Tibial artery (tissue), 4 donors: ENCODE measurements at regions not wholly inside any gene's neighbourhood (a gene's known extent, or its start where the extent isn't known, plus 50 kb on each side); places are given as distances from the start of the nearest gene placed in this dataset.

Experiments used
- DNase-seq, 2 donors: peaks; one replicate each; pipeline ENCODE4 v3.0.0-alpha.2; 2019
- H3K27ac ChIP-seq, 2 donors: fragments of 200-600 bp; sonication (generic) in 1 of 2; 1 replicate in 1 of 2; 2 replicates in 1 of 2; pipeline ENCODE4 v1.5.1; 2018 to 2019; ENCODE audit warnings: mild to moderate bottlenecking in 1 of 2
- H3K27me3 ChIP-seq, 2 donors: fragments of 200-600 bp; sonication (generic) in 1 of 2; one replicate each; pipeline versions ENCODE4 v1.5.1 to v1.6.0; 2016 to 2019
- H3K36me3 ChIP-seq, 3 donors: fragments of 200-600 bp; sonication (generic) in 2 of 3; one replicate each; pipeline ENCODE4 v1.5.1; 2016 to 2019; ENCODE audit warnings: mild to moderate bottlenecking in 2 of 3
- H3K4me1 ChIP-seq, 4 donors: fragments of 200-600 bp; sonication (generic) in 2 of 4; 1 replicate in 3 of 4; 2 replicates in 1 of 4; pipeline ENCODE4 v1.5.1; 2016 to 2019
- H3K4me3 ChIP-seq, 2 donors: fragments of 200-600 bp; sonication (generic) in 1 of 2; 1 replicate in 1 of 2; 2 replicates in 1 of 2; pipeline ENCODE4 v1.5.1; 2018 to 2019; ENCODE audit warnings: mild to moderate bottlenecking in 2 of 2
- H3K9me3 ChIP-seq, 3 donors: fragments of 200-600 bp; sonication (generic) in 1 of 3; one replicate each; pipeline ENCODE4 v1.5.1; 2016 to 2019
- intact Hi-C: fragments of 100-400 bp; cut with DNase I; formaldehyde crosslinking; loops from one replicate; pipeline ENCODE4 v1.15.0; 2023; ENCODE audit warnings: low total_unique reads
- TF ChIP-seq, protein P1 (sequence below), 2 experiments: fragments of 200-600 bp in 1 of 2; fragments of 450-650 bp in 1 of 2; IDR thresholded peaks; one replicate each; pipeline ENCODE4 v1.5.1; 2017 to 2019; ENCODE audit warnings: antibody characterized with exemption in 2 of 2, mild to moderate bottlenecking in 1 of 2, moderate library complexity in 1 of 2

DNA sequence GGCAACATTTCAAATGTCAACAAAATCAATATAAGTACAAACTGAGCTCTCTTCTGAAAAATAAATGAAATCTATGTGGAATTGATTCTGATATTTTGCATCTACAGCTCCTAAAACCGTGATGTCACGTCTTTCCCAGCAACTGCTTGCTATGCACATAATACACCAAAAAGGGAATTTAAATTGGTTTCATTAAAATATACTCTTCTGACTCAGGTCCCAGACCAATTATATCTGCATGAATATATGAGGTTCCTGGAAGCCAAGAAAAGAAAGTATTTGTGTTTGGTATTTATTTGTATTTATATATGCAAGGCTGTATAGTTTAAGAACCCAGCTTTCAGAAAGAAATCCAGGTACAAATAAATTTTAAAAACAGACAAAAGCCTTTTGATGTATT lies 1282.5 kb downstream of the SUCLG1 start:
- intact Hi-C loops, result no loop called here
- H3K9me3 ChIP-seq, result no peaks in the 10 kb centered on the region
- H3K4me1 ChIP-seq, result peaks cover 0 to 10% (median 0%) of the 10 kb centered on the region in 4 donors
- TF ChIP-seq, protein P1, sequence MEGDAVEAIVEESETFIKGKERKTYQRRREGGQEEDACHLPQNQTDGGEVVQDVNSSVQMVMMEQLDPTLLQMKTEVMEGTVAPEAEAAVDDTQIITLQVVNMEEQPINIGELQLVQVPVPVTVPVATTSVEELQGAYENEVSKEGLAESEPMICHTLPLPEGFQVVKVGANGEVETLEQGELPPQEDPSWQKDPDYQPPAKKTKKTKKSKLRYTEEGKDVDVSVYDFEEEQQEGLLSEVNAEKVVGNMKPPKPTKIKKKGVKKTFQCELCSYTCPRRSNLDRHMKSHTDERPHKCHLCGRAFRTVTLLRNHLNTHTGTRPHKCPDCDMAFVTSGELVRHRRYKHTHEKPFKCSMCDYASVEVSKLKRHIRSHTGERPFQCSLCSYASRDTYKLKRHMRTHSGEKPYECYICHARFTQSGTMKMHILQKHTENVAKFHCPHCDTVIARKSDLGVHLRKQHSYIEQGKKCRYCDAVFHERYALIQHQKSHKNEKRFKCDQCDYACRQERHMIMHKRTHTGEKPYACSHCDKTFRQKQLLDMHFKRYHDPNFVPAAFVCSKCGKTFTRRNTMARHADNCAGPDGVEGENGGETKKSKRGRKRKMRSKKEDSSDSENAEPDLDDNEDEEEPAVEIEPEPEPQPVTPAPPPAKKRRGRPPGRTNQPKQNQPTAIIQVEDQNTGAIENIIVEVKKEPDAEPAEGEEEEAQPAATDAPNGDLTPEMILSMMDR (IDR thresholded peaks at IDR 0.05), result no peak
- H3K27me3 ChIP-seq, result no peaks in the 10 kb centered on the region
- H3K27ac ChIP-seq, result no peak overlapping the region
- H3K36me3 ChIP-seq, result no peaks in the 10 kb centered on the region
- DNase-seq, result no peak
- H3K4me3 ChIP-seq, result no peak overlapping the region

DNA sequence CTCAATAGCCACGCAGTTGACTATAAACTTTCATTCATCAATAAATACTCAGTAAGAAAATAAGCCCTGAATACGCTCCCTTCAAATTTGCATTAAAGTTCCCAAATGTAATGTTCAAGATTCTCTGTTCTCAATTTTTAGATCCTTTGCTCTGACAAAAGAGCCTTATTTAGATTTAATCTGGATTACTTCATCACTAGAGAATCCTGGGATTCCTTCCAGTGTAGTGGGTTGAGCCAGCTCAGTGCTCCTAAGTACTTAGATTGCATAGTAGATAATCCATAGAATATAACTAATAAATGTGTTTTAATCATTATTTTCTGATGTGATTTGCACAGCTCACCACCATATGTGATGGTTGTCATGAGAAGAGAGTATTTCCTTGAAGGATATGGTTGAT lies 1286.2 kb downstream of the SUCLG1 start:
- intact Hi-C loops, result no loop called here
- no peaks in the 10 kb centered on the region for H3K27me3 ChIP-seq
- no peak for DNase-seq
- H3K27ac ChIP-seq, result no peak overlapping the region
- H3K4me3 ChIP-seq, result no peak overlapping the region
- peaks cover 0 to 10% (median 0%) of the 10 kb centered on the region in 4 donors for H3K4me1 ChIP-seq
- H3K9me3 ChIP-seq, result no peaks in the 10 kb centered on the region
- no peaks in the 10 kb centered on the region for H3K36me3 ChIP-seq
- TF ChIP-seq, protein P1 (IDR thresholded peaks at IDR 0.05), result no peak

DNA sequence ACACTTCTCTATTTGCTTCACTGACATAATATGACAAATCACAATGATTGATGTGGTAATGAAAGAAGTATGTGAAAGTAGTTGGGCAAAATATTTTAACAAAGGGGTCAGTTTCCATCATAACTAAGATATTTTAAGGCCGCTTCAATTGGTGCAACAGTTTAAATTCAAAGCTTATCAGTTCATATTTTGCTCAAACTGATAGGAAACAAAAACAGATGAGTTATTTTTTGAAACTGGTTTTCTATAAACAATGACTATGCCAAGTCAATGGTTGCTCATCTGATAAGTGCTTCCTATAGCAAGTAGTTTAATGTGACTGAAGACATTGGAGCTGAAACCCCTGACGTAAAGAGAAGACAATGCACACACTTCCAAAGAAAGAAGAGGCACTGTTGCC lies 1290.7 kb downstream of the SUCLG1 start:
- intact Hi-C loops, result no loop called here
- DNase-seq, result no peak
- Histone ChIP-seq H3K27me3 (no peaks in the 10 kb centered on the region), H3K27ac (no peak overlapping the region), H3K4me1 (peaks cover 0 to 10% (median 0%) of the 10 kb centered on the region in 4 donors), H3K4me3 (no peak overlapping the region), H3K36me3 (no peaks in the 10 kb centered on the region), H3K9me3 (no peaks in the 10 kb centered on the region)
- TF ChIP-seq, protein P1 (IDR thresholded peaks at IDR 0.05), result no peak

DNA sequence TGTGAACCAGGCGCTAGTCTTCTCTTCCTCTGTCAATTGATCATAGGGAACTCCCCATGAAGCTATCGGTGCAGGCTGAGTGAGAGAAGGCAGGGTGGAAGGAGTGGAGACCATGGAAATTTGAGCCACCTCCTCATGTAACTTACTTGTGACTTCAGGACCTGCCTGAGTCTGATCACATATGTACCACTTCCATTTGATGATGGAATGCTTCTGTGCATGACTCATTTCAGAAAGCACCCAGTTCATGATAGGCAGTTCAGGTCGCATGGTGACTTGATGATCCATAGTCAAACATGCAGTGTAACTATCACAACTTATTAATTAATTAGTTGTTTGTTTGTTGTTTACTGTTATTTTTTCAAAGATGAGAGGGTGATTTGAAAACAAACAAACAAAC lies 1296.7 kb downstream of the SUCLG1 start:
- H3K27me3 ChIP-seq, result no peaks in the 10 kb centered on the region
- H3K27ac ChIP-seq, result no peak overlapping the region
- H3K4me3 ChIP-seq, result no peak overlapping the region
- H3K4me1 ChIP-seq, result no peaks in the 10 kb centered on the region
- H3K36me3 ChIP-seq, result no peaks in the 10 kb centered on the region
- intact Hi-C loops, result no loop called here
- H3K9me3 ChIP-seq, result no peaks in the 10 kb centered on the region
- TF ChIP-seq, protein P1 (IDR thresholded peaks at IDR 0.05), result no peak
- DNase-seq, result no peak

DNA sequence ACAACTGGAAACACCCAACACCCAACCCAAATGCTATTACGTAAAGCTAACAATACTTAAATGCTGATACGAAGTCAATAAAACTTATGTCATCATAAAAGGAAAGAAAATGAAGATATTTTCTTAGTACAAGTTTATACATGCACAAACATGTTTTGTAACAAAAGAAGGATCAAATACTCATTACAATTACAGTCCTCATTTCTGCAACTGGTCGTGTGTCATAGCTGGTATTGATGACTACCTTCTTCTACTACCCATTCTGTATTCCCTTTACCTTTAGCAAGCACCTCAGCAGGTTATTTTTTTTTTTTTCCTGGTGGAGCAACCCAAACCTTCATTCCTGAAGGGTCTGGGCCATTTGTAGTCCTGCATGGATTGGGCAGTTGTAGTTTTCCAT lies 1298.5 kb downstream of the SUCLG1 start:
- no peaks in the 10 kb centered on the region for H3K4me1 ChIP-seq
- no peak for DNase-seq
- H3K27ac ChIP-seq, result no peak overlapping the region
- H3K4me3 ChIP-seq, result no peak overlapping the region
- H3K9me3 ChIP-seq, result no peaks in the 10 kb centered on the region
- no peaks in the 10 kb centered on the region for H3K27me3 ChIP-seq
- TF ChIP-seq, protein P1 (IDR thresholded peaks at IDR 0.05), result no peak
- no peaks in the 10 kb centered on the region for H3K36me3 ChIP-seq
- intact Hi-C loops, result no loop called here

DNA sequence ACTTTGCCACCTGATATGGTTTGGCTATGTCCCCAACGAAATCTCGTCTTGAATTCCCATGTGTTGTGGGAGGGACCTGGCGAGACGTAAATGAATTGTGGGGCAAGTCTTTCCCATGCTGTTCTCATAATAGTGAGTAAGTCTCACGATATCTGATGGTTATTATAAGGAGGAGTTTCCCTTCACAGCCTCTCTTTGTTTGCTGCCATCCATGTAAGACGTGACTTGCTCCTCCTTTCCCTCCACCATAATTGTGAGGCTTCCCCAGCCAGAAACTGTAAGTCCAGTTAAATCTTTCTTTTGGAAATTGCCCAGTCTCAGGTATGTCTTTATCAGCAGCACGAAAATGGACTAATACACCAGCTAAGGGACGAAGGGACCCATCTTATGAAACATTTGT lies 1303.3 kb downstream of the SUCLG1 start:
- intact Hi-C loops, result no loop called here
- no peak overlapping the region for H3K4me3 ChIP-seq
- no peak for DNase-seq
- H3K9me3 ChIP-seq, result no peaks in the 10 kb centered on the region
- H3K27me3 ChIP-seq, result no peaks in the 10 kb centered on the region
- no peaks in the 10 kb centered on the region for H3K4me1 ChIP-seq
- TF ChIP-seq, protein P1 (IDR thresholded peaks at IDR 0.05), result no peak
- no peaks in the 10 kb centered on the region for H3K36me3 ChIP-seq
- H3K27ac ChIP-seq, result no peak overlapping the region
